ENCODE measurements at regions not wholly inside any gene's neighbourhood (a gene's known extent, or its start where the extent isn't known, plus 50 kb on each side); places are given as distances from the start of the nearest gene placed in this dataset.

GRCh38 chr3:64856977-64857516 lies 169.2 kb upstream of the ADAMTS9 start:
- Mint-ChIP-seq H3K27ac (no peak overlapping the region), H3K36me3 (ENCODE audit: low read depth) (no peaks in the 10 kb centered on the region), H3K27me3 (no peaks in the 10 kb centered on the region), H3K4me1 (ENCODE audit: low read depth) (no peaks in the 10 kb centered on the region), H3K9me3 (peaks cover 2% of the 10 kb centered on the region), H3K4me3 (no peak overlapping the region)
- TF ChIP-seq CTCF (IDR thresholded peaks at IDR 0.05) = no peak
- CTCF ChIA-PET = no interaction called here
- POLR2A ChIA-PET = no interaction called here
- intact Hi-C loops (cut with micrococcal nuclease) = no loop called here
- no peak for ATAC-seq
- DNase-seq = no peak

- Mint-ChIP-seq H3K27me3 (no peaks in the 10 kb centered on the region), H3K9me3 (no peaks in the 10 kb centered on the region), H3K27ac (no peak overlapping the region), H3K4me3 (no peak overlapping the region), H3K36me3 (ENCODE audit: low read depth) (no peaks in the 10 kb centered on the region), H3K4me1 (ENCODE audit: low read depth) (no peaks in the 10 kb centered on the region)
- no peak for TF ChIP-seq CTCF (IDR thresholded peaks at IDR 0.05)
- ATAC-seq (no peak), DNase-seq (no peak)
- POLR2A ChIA-PET = no interaction called here
- CTCF ChIA-PET = no interaction called here
- intact Hi-C loops (cut with micrococcal nuclease) = no loop called here
Measured at GRCh38 chr3:64856106-64856505, 168.3 kb upstream of the ADAMTS9 start.

GRCh38 chr3:64853456-64853855 lies 165.7 kb upstream of the ADAMTS9 start:
- TF ChIP-seq CTCF (IDR thresholded peaks at IDR 0.05) = no peak
- ChIA-PET CTCF (no interaction called here), POLR2A (no interaction called here)
- DNase-seq (no peak), ATAC-seq (no peak)
- no peak overlapping the region for H3K27ac Mint-ChIP-seq
- intact Hi-C loops (cut with micrococcal nuclease) = no loop called here
- no peaks in the 10 kb centered on the region for H3K9me3 Mint-ChIP-seq
- H3K27me3 Mint-ChIP-seq = no peaks in the 10 kb centered on the region
- no peaks in the 10 kb centered on the region for H3K36me3 Mint-ChIP-seq (ENCODE audit: low read depth)
- no peaks in the 10 kb centered on the region for H3K4me1 Mint-ChIP-seq (ENCODE audit: low read depth)
- no peak overlapping the region for H3K4me3 Mint-ChIP-seq

- ATAC-seq (no peak), DNase-seq (no peak)
- intact Hi-C loops (cut with micrococcal nuclease) = no loop called here
- ChIA-PET CTCF (no interaction called here), POLR2A (no interaction called here)
- no peak overlapping the region for H3K27ac Mint-ChIP-seq
- no peaks in the 10 kb centered on the region for H3K36me3 Mint-ChIP-seq (ENCODE audit: low read depth)
- no peaks in the 10 kb centered on the region for H3K9me3 Mint-ChIP-seq
- H3K27me3 Mint-ChIP-seq = no peaks in the 10 kb centered on the region
- no peaks in the 10 kb centered on the region for H3K4me1 Mint-ChIP-seq (ENCODE audit: low read depth)
- TF ChIP-seq CTCF (IDR thresholded peaks at IDR 0.05) = no peak
- no peak overlapping the region for H3K4me3 Mint-ChIP-seq
Measured at GRCh38 chr3:64852738-64853137, 164.9 kb upstream of the ADAMTS9 start.

- H3K27me3 Mint-ChIP-seq = no peaks in the 10 kb centered on the region
- CTCF ChIA-PET = no interaction called here
- DNase-seq (no peak), ATAC-seq (no peak)
- H3K4me1 Mint-ChIP-seq (ENCODE audit: low read depth) = no peaks in the 10 kb centered on the region
- TF ChIP-seq CTCF (IDR thresholded peaks at IDR 0.05) = no peak
- no peak overlapping the region for H3K27ac Mint-ChIP-seq
- no peaks in the 10 kb centered on the region for H3K9me3 Mint-ChIP-seq
- POLR2A ChIA-PET = no interaction called here
- intact Hi-C loops (cut with micrococcal nuclease) = no loop called here
- H3K36me3 Mint-ChIP-seq (ENCODE audit: low read depth) = no peaks in the 10 kb centered on the region
- H3K4me3 Mint-ChIP-seq = no peak overlapping the region
Measured at GRCh38 chr3:64848822-64849221, 161.0 kb upstream of the ADAMTS9 start.
